Prostate gland (tissue), 2 donors: ENCODE measurements at regions not wholly inside any gene's neighbourhood (a gene's known extent, or its start where the extent isn't known, plus 50 kb on each side); places are given as distances from the start of the nearest gene placed in this dataset.

ENCODE experiments used
- CTCF ChIP-seq, 4 experiments: fragments of 200-600 bp in 2 of 4; fragments of 450-650 bp in 2 of 4; sonication (generic) in 2 of 4; IDR thresholded peaks; 1 replicate in 3 of 4; 2 replicates in 1 of 4; pipeline ENCODE4 v1.5.1; 2016 to 2019; ENCODE audit warnings: antibody characterized with exemption in 4 of 4, mild to moderate bottlenecking in 2 of 4, moderate library complexity in 2 of 4
- POLR2A ChIP-seq: fragments of 450-650 bp; IDR thresholded peaks from one replicate; pipeline ENCODE4 v1.6.1; 2016; ENCODE audit warnings: antibody characterized with exemption, mild to moderate bottlenecking
- POLR2AphosphoS5 ChIP-seq: sonication (generic); formaldehyde crosslinking; IDR thresholded peaks from one replicate; pipeline ENCODE4 v1.6.1; 2017; ENCODE audit warnings: antibody characterized with exemption

DNA sequence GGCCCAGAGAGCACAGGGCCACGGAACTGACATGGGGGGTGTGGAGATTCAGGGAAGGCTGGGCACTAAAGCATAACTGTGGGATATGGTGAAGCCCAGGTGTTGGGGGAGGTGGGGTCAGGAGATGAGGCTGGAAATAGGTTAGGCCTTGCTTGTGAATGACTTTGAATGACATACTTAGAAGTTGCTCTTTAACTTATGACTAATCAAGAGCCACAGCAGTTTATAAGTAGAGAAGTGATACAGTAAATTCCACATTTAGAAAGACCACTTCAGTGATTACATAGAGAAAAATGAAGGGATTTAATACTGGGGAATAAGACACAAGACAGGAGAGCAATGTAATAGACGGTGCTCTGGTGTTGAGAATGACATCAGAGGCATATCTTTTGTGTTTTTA, 120.8 kb upstream of the SEC61G start:
- TF ChIP-seq CTCF (IDR thresholded peaks at IDR 0.05) (no peak), POLR2A (no peak), POLR2AphosphoS5 (no peak)
